ENCODE measurements at regions not wholly inside any gene's neighbourhood (a gene's known extent, or its start where the extent isn't known, plus 50 kb on each side); places are given as distances from the start of the nearest gene placed in this dataset.
"Not testable (repeated sequence)": the region's sequence is repeated elsewhere in the genome, so short reads cannot be mapped to it uniquely, and the experiment has no call there.

GRCh38 chr3:75906555-75907112 is 121.3 kb upstream of the ZNF717 start:
- no peak for TF ChIP-seq CTCF (conservative IDR thresholded peaks at IDR 0.05; ENCODE audit: low read length)
- no peak overlapping the region for H3K4me3 ChIP-seq (ENCODE audit: low read length)
- DNase-seq (ENCODE audit: low read depth), result peak; percentile 0

GRCh38 chr3:75913800-75914350 is 128.5 kb upstream of the ZNF717 start:
- H3K4me3 ChIP-seq (ENCODE audit: low read length), result no peak overlapping the region
- TF ChIP-seq CTCF (conservative IDR thresholded peaks at IDR 0.05; ENCODE audit: low read length), result no peak
- no peak for DNase-seq (ENCODE audit: low read depth)

- not testable (repeated sequence) for DNase-seq (ENCODE audit: low read depth); H3K4me3 ChIP-seq (ENCODE audit: low read length)
Observed at GRCh38 chr3:75914741-75915140, 129.4 kb upstream of the ZNF717 start.

- no peak for DNase-seq (ENCODE audit: low read depth)
- no peak for TF ChIP-seq CTCF (conservative IDR thresholded peaks at IDR 0.05; ENCODE audit: low read length)
Observed at GRCh38 chr3:75938921-75939320, 153.6 kb upstream of the ZNF717 start.

GRCh38 chr3:75951941-75952340 is 166.6 kb upstream of the ZNF717 start:
- no peak for TF ChIP-seq CTCF (conservative IDR thresholded peaks at IDR 0.05; ENCODE audit: low read length)
- H3K4me3 ChIP-seq (ENCODE audit: low read length), result no peak overlapping the region

More at GRCh38 chr3:75938921-75939320, 153.6 kb upstream of the ZNF717 start:
- H3K4me3 ChIP-seq (ENCODE audit: low read length), result no peak overlapping the region

GRCh38 chr3:75960031-75960430 is 174.7 kb upstream of the ZNF717 start:
- not testable (repeated sequence) for H3K4me3 ChIP-seq (ENCODE audit: low read length)

More at GRCh38 chr3:75951941-75952340, 166.6 kb upstream of the ZNF717 start:
- DNase-seq (ENCODE audit: low read depth), result no peak

GRCh38 chr3:75962054-75962453 is 176.7 kb upstream of the ZNF717 start:
- H3K4me3 ChIP-seq (ENCODE audit: low read length); DNase-seq (ENCODE audit: low read depth): not testable (repeated sequence)

More at GRCh38 chr3:75960031-75960430, 174.7 kb upstream of the ZNF717 start:
- not testable (repeated sequence) for DNase-seq (ENCODE audit: low read depth)

GRCh38 chr3:75967071-75967470 is 181.7 kb upstream of the ZNF717 start:
- TF ChIP-seq CTCF (conservative IDR thresholded peaks at IDR 0.05; ENCODE audit: low read length), result no peak
- no peak overlapping the region for H3K4me3 ChIP-seq (ENCODE audit: low read length)
- DNase-seq (ENCODE audit: low read depth), result no peak

- no peak for DNase-seq (ENCODE audit: low read depth)
- H3K4me3 ChIP-seq (ENCODE audit: low read length), result no peak overlapping the region
- TF ChIP-seq CTCF (conservative IDR thresholded peaks at IDR 0.05; ENCODE audit: low read length), result no peak
Observed at GRCh38 chr3:75978686-75979085, 193.3 kb upstream of the ZNF717 start.

Data from AG10803 (cell line).